SKM-1 (cell line): ENCODE measurements at regions not wholly inside any gene's neighbourhood (a gene's known extent, or its start where the extent isn't known, plus 50 kb on each side); places are given as distances from the start of the nearest gene placed in this dataset.
"Not testable (repeated sequence)": the region's sequence is repeated elsewhere in the genome, so short reads cannot be mapped to it uniquely, and the experiment has no call there.

ENCODE experiments used
- DNase-seq: peaks from one replicate; lab custom pipeline; 2025; ENCODE audit not compliant: unreplicated experiment; lab: John Stamatoyannopoulos, UW

DNA sequence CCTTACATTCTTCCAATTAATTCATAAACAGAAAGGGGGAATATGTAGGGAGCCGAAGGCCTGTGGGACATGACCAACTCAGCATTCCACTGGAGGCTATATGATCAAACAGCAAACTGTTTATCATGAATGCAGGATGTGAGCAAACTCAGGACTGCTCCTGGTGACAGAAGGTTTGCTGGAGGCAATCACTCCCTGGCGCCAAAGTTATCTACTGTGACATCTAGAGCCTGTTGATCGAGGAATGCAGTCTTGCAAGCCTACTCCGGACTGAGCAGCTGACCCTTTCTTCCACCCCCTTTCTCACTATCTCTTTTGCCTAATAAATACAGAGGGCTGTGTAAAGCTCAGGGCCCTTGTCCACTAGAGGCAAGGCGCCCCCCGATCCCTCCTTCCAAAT lies 122.0 kb upstream of the ZCCHC13 start:
- not testable (repeated sequence) for DNase-seq

DNA sequence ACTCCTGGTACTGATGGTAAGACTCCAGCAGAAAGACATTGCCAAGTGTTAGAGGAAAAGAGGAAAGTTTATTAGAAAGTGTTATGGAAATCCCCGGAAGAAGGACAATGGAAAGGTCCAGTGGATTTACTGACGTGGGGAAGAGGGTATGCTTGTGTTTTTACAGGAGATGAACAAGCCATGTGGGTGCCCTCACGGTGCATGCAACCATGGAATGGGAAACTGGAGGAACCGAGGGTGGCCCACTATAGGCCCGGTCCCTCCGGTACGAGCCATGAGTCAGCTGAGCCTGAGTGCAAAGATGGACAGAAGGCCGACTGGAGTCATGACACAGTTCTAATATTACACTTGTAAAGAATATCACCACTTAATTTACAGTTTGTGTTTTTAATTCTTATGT lies 123.3 kb upstream of the ZCCHC13 start:
- DNase-seq: no peak

DNA sequence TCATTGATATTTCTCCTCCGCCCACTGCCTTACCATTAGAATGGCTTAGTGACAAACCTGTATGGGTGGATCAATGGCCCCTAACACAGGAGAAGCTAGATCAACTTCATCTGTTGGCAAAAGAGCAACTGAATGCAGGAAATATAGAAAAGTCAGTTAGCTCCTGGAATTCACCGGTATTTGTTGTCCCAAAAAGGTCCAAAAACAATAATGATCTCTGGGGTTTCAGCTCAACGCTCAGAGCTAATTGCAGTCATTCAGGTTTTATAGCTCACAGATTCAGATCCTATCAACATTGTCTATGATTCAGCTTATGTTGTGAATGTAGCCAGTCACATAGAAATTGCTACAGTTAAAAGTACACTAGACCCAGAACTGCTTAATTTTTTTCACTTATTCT lies 124.0 kb upstream of the ZCCHC13 start:
- no peak for DNase-seq

DNA sequence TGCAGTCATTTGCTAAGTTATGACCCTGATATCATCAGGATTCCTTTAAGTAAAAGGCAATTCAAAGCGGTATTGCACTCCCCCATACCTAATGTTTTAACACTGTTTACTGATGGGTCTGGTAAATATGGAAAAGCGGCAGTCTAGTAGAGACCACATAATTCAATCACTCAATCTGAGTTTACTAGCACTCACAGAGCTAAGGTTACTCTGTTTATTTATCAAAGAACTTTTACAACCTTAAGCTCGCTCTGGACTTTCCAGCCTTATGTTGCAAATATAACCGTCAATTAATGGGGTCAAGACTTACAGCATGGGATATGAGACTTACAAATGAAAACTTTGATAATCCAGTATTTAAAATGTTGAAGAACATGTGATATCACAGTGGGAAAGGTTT lies 124.5 kb upstream of the ZCCHC13 start:
- no peak for DNase-seq

DNA sequence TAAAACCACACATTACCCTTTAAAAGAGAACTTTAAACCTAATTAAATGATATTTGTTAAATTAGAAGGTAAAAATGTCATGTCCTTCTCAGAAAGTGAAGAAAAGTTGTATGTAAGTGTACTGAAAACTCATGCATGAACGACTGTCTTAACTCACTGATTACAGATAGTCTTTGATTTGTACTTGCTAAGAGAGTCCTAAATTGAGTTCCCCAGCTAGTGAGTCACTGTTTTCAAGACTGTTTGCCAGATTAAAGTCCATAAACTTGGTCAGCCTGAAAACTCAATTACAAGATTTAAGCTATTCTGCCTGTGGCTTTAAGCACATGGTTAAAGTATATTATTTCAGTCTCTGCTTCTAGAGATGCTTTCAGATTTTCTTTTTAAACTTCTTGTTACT lies 124.9 kb upstream of the ZCCHC13 start:
- DNase-seq: no peak

DNA sequence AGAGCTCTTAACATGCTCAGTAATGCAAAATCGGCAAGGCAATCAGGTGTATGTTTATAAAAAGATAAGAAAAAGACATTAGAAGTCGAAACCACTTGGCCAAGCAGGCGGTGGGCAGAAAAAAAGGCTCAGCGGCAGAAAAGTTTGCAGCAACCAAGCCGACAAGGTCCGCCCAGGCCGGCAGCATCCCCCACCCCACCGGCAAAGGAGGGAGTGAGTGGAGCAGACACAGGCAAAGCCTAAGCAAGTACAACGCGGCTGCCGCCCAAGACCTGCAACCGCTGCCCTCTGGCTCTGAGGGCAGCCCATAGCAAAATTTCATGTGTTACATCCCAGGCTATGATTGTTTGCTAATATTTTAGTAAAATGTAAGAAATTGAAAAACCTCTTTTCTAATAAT lies 125.4 kb upstream of the ZCCHC13 start:
- DNase-seq: no peak

DNA sequence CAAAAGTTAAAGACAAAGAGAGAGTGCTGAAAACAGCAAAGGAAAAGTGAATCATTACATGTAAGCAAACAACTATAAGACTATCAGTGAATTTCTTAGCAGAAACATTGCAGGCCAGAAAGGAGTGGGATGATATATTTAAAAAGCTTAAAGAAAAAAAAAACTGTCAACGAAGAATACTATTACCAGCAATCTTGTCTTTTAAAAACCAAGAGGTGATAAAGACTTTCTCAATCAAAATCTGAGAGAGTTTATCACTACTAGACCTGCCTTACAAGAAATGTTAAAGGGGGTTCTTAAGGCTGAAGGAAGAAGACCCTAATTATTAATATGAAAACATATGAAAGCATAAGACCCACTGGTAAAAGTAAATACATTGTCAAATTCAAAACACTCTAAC lies 132.5 kb upstream of the ZCCHC13 start:
- DNase-seq: no peak

DNA sequence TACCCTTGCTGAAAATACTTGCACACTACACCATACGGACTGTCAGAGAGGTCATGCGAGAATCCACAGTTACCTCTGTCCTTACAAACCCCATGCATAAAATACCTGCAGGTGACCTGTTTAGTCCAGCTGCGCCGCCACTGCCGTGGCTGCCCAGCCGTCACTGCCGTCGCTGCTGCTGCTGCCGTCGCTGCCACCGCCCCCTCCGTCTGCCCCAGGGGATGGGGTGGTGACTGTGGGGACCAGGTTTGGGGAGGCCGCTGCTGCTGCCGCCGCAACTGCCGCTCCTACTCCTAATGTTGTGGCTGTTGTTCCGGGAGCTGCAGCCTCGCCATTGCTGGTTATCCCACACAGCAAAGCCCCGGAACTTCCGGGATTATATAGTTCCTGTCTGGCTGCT lies 141.8 kb upstream of the ZCCHC13 start:
- DNase-seq: no peak

DNA sequence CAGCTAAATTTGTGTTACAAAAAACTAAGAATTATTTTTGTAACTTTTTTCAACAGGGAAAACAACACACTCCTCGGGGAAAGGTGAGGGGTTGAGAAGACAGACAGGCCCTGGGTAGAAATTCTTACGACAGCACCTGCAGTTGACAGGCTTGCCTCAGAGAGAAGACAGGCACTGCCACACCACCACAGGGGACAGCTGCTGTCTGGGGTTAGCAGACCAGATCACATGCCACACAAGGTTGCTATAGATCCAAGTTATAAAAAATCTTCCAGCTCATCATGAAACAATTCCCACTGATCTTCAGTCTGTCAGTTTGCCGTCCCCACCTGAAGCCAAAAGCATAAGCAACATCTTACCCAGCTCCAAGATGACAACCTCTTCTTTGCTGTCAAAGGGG lies 143.2 kb upstream of the ZCCHC13 start:
- no peak for DNase-seq

DNA sequence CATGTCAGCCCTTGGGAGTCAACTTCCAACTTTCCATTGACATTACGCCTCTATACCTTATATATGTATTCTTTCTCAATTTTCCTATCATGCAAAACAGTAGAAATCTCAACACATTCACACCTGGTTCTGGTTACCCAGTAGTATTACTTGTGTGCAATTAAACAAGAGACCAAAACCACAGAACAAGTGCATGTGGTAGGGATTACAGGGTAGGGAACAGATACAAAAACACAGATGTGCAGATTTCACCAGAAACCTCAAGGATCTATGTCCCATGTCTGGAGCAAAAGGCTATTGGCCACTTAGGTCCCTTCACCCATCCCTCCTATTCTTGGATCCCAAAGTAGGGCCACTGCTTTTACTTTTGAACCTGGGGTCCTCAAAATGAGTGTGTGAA lies 143.6 kb upstream of the ZCCHC13 start:
- DNase-seq: no peak

DNA sequence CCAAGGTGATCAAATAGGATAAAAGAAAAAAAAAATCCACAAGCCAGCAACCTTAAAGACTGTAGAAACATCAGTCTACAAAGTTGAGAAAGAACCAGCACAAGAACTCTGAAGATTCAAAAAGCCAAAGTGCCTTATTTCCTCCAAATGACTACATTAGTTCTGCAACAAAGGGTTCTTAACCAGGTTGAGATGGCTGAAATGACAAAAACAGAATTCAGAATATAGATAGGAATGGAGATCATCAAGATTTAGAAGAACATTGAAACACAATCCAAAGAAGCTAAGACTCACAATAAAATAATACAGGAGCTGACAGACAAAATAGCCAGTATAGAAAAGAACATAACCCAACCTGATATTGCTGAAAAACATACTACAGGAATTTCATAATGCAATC lies 156.5 kb upstream of the ZCCHC13 start:
- DNase-seq: no peak

DNA sequence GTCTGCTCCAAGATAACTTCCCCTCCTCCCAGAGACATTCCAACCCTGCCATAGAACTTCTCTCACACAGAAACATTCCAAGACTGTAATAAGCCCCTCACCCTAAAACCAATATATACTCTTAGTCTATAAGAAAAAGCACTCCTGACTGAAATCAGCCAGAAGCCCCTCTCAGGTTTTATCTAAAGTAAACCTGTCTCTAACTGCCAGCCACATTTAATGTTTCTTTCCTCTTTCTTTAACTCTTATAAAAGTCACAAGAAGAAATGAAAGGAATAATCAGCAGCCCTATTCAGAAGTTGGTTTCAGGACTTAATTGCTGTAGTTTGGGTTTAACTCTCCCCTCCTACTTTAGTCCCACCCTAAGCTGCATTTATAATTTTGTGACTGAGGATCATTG lies 165.0 kb upstream of the ZCCHC13 start:
- no peak for DNase-seq

DNA sequence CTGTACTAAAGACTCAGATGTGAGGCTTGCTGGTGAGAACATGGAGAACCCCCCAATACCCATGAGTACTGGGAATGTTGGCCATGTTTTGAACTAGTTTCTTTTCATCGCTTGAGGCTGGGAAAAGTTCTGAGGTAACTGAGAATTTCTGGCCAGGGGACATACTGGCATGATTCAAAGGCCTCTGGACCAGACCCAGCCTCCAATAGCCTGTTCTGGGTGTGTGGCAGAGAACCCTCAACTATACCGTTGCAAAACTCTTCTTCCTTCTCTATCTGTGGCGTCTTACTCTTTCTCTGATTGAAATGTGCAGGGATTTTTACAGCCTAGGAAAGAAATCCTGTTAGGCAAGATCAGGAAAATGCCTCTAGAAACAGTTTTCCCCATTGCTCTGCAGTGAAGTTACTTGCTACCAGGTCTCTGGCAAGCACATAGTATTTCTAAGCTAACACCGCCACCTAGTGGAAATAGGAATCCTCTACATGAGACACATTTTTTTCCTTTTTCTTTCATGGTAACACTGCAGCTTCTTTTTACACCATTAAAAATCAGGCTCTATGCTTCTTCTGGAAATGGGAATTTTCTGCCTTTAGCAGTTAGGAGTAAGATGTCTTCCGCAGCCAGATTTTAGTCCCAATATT lies 170.7 kb upstream of the ZCCHC13 start:
- DNase-seq: no peak

DNA sequence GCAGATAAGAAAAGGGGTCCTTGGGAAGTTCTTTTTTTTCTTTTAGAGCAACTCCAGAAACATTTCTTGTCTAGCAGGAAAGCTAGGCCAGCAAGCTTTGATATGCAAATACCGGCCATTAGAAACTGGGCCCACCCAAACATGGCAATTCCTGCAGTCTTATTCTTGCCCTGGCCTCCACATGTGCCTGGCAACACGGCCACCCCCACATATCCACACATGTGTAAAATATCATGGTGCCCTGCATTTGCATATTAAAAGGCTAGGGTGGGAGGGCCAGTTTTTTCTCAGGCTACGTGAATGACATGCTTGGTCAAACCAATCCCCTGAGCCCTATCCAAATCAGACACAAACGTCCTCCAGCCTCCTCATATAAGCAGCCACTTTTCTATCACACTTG lies 171.7 kb upstream of the ZCCHC13 start:
- DNase-seq: no peak

DNA sequence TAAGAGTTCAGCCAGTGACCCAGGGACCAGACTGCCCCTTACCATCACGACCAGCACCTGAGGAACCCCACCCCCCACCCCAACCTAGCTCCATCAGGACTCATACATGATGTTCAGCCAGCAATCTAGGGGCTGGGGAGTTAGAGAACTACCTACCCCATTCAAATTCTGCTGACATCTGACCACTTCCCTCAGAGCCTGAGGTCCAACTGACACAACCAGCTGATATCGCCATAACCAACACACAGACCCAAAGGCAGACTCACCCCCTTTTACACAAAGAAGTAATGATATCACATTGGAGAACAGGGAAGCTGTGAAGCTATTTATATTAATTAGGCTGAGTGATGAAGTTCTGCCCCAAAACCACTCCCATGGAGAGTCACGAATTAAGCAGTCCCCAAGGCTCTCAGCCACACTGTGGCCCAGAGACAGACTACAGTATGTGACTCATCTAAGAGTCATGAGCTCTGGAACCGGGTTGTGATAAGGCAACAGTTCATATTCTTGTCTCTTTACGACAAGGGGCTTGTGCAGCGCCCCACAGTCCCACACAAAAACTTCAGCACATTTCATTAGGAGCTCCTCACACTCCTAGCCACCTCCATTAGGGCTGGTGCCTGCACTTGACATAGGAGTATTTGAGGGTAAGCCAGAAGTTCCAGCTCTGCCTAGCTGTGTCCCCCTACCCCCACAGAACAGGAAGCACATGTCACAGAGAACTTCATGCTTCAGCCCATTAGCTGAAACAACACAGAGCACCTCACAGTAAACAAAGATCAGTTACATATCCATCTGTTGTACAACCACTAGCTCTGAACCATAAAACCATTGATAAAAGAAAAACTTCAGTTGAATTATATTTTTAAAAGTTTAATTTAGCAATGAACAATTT lies 184.7 kb upstream of the ZCCHC13 start:
- DNase-seq: no peak

DNA sequence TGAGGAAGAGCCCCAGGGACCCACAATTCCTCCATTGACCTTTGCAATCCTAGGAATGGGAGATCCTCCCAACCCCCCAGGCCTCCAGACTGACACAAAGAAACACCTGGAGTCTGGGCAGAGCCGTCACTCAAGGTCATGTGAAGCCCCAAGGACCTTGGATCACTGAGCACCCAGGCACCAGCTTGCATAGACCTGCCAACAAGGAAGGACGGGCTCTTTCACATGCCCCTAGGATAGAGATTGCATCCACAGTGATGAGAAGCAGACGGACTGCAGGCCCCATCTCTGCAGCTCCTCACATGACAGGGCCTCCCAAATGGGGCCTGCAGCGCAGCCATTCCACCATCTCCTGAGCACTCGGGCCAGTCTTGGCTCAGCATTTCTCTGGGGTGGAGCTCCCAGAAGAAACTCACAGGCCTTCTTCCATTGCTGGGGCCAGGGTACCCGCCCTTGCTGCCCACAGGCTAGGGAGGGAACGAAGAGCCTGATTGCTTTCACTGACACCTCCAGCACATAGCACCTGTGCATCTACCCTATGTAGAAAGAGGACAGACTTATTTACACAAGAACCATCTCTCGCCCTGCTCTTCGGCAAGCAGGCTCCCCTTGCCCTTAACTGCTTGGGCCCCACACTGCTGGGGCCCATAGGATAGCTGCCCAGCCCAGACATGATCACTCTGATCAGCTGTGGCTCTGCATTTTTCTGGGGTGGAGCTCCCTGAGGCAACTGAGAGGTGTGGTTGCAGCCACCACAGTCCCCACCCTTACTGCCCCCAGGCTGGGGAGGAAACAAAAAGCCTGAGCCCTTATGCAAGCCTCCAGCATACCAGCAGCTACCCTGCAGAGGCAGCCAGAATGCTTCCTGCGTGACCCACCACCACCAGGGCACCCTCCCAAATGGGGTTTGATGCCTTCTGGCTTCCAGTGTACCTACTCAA lies 185.7 kb upstream of the ZCCHC13 start:
- no peak for DNase-seq

DNA sequence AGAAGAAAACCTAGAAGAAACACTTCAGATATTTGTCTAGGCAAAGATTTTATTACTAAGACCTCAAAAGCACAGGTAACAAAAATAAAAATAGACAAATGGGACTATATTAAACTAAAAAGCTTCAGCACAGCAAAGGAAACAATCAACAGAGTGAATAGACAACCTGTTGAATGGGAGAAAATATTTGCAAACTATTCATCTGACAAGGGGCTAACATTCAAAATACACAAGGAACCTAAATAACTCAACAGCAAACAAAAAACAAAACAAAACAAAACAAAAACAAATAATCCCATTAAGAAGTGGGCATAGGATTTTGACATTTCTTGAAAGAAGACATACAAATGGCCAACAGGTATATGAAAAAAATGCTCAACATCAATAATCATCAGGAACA lies 192.7 kb upstream of the ZCCHC13 start:
- DNase-seq: no peak

DNA sequence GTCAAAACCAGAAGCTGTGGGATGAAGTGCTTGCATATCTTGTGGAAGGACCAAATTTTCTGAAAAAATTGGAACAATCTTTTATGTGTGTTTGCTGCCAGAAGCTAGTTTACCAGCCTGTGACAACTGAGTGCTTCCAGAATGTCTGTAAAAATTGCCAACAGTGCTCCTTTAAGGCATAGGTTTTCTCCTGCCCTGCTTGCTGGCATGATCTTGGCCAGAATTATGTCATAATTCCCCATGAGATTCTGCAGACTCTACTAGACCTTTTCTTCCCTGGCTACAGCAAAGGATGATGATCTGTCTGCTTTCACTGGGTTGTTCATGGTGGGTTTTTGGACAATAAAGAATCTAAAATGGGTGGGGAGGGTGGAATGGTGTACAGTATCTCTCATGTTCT lies 196.3 kb upstream of the ZCCHC13 start:
- no peak for DNase-seq

DNA sequence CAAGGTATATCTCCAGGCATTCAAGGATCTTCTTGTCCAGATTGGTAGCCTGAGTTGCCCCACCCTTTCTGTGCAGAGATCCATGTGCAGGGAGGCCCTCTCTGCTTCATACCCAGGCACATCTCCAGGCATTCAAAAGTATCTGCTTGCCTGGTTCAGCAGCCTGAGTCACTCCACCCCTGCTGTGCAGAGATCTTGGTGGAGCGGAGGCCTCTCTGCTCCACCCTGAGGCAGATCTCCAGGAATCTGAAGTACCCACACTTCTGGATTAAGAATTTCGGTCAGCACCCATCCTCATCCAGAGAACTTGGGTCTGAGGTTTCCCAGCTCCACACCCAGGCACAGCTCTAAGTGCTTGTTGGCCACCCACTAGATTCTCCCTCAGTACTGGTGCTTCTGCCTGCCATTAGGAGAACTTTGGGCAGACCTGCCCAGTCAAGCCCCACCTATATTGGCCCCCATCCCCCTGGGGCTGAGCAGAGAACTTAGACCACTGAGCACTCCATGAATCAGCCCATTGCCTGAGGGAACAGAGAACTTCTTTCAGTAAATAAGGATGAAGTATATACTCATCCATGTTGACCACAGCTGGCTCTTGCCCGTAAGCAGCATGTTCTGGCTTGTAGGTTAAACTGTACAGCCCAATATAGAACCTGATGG lies 199.5 kb upstream of the ZCCHC13 start:
- no peak for DNase-seq

DNA sequence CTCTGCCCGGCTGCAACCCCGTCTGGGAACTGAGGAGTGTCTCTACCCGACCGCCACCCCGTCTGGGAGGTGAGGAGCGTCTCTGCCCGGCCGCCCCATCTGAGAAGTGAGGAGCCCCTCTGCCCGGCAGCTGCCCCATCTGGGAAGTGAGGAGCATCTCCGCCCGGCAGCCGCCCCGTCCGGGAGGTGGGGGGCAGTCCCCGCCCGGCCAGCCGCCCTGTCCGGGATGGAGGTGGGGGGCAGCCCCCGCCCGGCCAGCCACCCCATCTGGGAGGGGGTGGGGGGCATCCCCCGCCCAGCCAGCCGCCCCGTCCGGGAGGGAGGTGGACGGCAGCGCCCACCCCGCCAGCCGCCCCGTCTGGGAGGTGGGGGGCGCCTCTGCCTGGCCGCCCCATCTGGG lies 205.6 kb upstream of the ZCCHC13 start:
- DNase-seq: not testable (repeated sequence)

DNA sequence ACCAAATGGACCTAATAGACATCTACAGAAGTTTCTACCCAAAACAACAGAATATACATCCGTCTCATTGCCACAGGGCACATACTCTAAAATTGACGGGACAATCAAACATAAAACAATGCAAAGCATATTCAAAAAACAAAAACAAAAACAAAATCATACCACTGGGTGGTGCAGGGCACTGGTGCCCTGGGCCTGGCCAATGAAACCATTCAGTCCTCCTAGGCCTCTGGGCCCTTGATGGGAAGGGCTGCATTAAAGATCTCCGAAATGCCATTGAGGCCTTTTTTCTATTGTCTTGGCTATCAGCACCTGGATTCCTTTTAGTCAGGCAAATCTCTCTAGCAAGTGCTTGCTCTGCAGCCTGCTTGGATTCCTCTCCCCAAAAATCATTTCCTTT lies 213.9 kb upstream of the ZCCHC13 start:
- no peak for DNase-seq
